ENCODE measurements at regions not wholly inside any gene's neighbourhood (a gene's known extent, or its start where the extent isn't known, plus 50 kb on each side); places are given as distances from the start of the nearest gene placed in this dataset.

- WGBS, 2 donors = 83 to 88% methylated on average over 4 of the region's 4 CpGs
- TF ChIP-seq POLR2A (IDR thresholded peaks at IDR 0.05) (no peak), CTCF (IDR thresholded peaks at IDR 0.05) (no peak)
- no peak overlapping the region for H3K27ac ChIP-seq
- intact Hi-C loops (cut with DNase I; ENCODE audit: low total_unique reads) = no loop called here
- DNase-seq = no peak
- no peaks in the 10 kb centered on the region for H3K9me3 ChIP-seq
- no peaks in the 10 kb centered on the region for H3K4me1 ChIP-seq
- H3K4me3 ChIP-seq = no peak overlapping the region
- H3K36me3 ChIP-seq (ENCODE audit: low read depth, missing control alignments) = no peaks in the 10 kb centered on the region
- no peaks in the 10 kb centered on the region for H3K27me3 ChIP-seq
Measured at GRCh38 chr15:31579282-31579681, 252.6 kb downstream of the KLF13 start.

DNA sequence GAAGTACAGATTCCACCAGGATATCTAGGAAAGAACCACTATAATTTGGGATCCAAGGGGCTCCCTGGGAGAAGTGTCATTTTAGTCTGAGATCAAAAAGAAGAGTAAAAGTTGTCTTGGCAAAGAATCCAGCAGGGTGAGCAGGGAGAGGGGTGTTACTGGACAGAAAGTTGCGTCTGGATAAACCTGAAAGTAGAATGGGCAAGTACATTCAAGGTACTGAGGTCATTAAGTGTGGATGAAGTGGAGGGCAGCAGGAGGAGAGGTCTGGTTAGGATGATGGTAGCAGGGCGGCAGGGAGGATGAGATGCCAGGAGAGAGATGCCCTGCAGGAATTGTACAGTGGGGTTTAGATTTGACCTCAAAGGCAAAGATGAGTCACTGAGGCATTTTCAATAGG is 253.3 kb downstream of the KLF13 start:
- WGBS, 2 donors = 95 to 97% methylated on average over 2 of the region's 2 CpGs
- intact Hi-C loops (cut with DNase I; ENCODE audit: low total_unique reads) = no loop called here
- DNase-seq = no peak

DNA sequence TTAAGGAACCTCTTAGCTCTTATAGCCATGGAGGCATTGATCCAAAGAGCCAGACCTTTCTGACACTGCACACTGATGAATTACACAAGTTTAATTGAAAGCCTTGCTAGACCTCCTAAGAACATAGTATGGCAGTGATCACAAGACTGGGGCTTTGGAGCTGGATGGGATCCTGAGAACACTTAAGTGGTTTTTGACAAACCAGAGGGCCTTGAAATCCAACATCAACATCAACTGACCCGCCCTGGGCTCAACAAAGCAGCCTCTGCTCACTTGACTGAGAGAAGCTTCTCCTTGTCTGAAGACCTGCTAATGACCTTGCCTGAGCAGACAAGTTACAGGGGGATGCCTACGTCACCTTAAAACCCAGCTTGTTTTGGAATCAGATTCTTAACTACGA is 257.6 kb downstream of the KLF13 start:
- intact Hi-C loops (cut with DNase I; ENCODE audit: low total_unique reads) = no loop called here
- no peak for TF ChIP-seq POLR2A (IDR thresholded peaks at IDR 0.05)
- TF ChIP-seq CTCF (IDR thresholded peaks at IDR 0.05) = no peak
- Histone ChIP-seq H3K36me3 (ENCODE audit: low read depth, missing control alignments) (no peaks in the 10 kb centered on the region), H3K9me3 (no peaks in the 10 kb centered on the region), H3K27ac (no peak overlapping the region), H3K27me3 (no peaks in the 10 kb centered on the region), H3K4me1 (no peaks in the 10 kb centered on the region), H3K4me3 (no peak overlapping the region)
- 89 to 92% methylated on average over 3 of the region's 3 CpGs for WGBS, 2 donors
- no peak for DNase-seq

More for the DNA sequence above, 253.3 kb downstream of the KLF13 start:
- Histone ChIP-seq H3K9me3 (no peaks in the 10 kb centered on the region), H3K27ac (no peak overlapping the region), H3K27me3 (no peaks in the 10 kb centered on the region), H3K4me1 (no peaks in the 10 kb centered on the region), H3K4me3 (no peak overlapping the region), H3K36me3 (ENCODE audit: low read depth, missing control alignments) (no peaks in the 10 kb centered on the region)
- TF ChIP-seq POLR2A (IDR thresholded peaks at IDR 0.05) (no peak), CTCF (IDR thresholded peaks at IDR 0.05) (no peak)

- intact Hi-C loops (cut with DNase I; ENCODE audit: low total_unique reads) = no loop called here
- Histone ChIP-seq H3K27ac (no peak overlapping the region), H3K9me3 (no peaks in the 10 kb centered on the region), H3K4me3 (no peak overlapping the region), H3K27me3 (no peaks in the 10 kb centered on the region), H3K36me3 (ENCODE audit: low read depth, missing control alignments) (no peaks in the 10 kb centered on the region), H3K4me1 (no peaks in the 10 kb centered on the region)
- no peak for DNase-seq
- TF ChIP-seq CTCF (IDR thresholded peaks at IDR 0.05) = no peak
- TF ChIP-seq POLR2A (IDR thresholded peaks at IDR 0.05) = no peak
- 86 to 93% methylated on average over 9 of the region's 9 CpGs for WGBS, 2 donors
Measured at GRCh38 chr15:31585240-31585639, 258.6 kb downstream of the KLF13 start.

DNA sequence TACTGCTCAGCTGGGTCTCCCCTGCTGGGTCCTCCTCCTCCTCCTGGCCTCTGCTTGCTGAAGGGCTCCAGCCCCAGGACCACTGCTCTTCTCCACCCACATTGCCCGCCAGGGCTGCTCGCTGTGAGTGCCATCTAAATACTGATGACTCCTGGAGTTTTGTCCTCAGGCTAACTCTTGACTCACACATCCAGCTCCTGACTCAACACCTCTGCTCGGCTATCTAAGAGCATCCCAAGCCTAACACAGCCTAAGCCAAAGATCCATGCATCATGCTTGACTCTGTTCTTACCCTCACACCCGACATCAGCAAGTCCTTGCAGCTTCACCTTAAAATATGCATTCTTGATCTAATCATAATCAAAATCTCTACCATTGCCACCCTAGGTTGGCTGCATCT is 260.2 kb downstream of the KLF13 start:
- no peaks in the 10 kb centered on the region for H3K27me3 ChIP-seq
- no peaks in the 10 kb centered on the region for H3K4me1 ChIP-seq
- WGBS, 2 donors = 94% methylated on average over 4 of the region's 4 CpGs
- H3K9me3 ChIP-seq = no peaks in the 10 kb centered on the region
- TF ChIP-seq POLR2A (IDR thresholded peaks at IDR 0.05) (no peak), CTCF (IDR thresholded peaks at IDR 0.05) (no peak)
- H3K36me3 ChIP-seq (ENCODE audit: low read depth, missing control alignments) = no peaks in the 10 kb centered on the region
- DNase-seq = no peak
- no peak overlapping the region for H3K27ac ChIP-seq
- H3K4me3 ChIP-seq = no peak overlapping the region
- intact Hi-C loops (cut with DNase I; ENCODE audit: low total_unique reads) = no loop called here

All from testis (tissue), 2 donors.